ENCODE measurements at regions not wholly inside any gene's neighbourhood (a gene's known extent, or its start where the extent isn't known, plus 50 kb on each side); places are given as distances from the start of the nearest gene placed in this dataset.

DNA sequence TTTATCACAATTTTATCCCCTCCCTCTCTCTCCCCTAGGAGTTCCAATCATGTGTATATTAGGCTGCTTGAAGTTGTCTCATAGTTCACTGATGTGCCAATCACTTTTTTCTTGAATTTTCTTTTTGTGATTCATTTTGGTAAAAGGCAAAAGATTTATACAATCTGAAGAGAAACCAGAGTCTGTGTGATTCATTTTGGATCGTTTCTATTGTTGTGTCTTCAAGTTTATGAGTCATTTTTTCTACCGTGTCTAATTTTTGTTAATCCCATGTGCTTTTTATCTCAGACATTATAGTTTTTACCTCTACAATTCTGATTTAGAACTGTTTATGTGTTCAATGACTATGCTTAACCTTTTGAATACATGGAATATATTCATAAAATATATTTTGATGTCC, 483.9 kb upstream of the AUTS2 start:
- TF ChIP-seq, protein P1, sequence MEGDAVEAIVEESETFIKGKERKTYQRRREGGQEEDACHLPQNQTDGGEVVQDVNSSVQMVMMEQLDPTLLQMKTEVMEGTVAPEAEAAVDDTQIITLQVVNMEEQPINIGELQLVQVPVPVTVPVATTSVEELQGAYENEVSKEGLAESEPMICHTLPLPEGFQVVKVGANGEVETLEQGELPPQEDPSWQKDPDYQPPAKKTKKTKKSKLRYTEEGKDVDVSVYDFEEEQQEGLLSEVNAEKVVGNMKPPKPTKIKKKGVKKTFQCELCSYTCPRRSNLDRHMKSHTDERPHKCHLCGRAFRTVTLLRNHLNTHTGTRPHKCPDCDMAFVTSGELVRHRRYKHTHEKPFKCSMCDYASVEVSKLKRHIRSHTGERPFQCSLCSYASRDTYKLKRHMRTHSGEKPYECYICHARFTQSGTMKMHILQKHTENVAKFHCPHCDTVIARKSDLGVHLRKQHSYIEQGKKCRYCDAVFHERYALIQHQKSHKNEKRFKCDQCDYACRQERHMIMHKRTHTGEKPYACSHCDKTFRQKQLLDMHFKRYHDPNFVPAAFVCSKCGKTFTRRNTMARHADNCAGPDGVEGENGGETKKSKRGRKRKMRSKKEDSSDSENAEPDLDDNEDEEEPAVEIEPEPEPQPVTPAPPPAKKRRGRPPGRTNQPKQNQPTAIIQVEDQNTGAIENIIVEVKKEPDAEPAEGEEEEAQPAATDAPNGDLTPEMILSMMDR (IDR thresholded peaks at IDR 0.05; ENCODE audit: low read depth, low read length): no peak
- no peak for TF ChIP-seq EZH2phosphoT487 (IDR thresholded peaks at IDR 0.05; ENCODE audit: low read depth)

Data from OCI-LY3 (cell line).